HepG2 (cell line): ENCODE measurements at regions not wholly inside any gene's neighbourhood (a gene's known extent, or its start where the extent isn't known, plus 50 kb on each side); places are given as distances from the start of the nearest gene placed in this dataset.
A peak's percentile ranks its signal among the peaks of the same experiment; 100 is the strongest.

ENCODE experiments used
- ATAC-seq: fragments of 200-7000 bp; cut with Tn5 transposase; 3 replicates; pipeline ENCODE4 v1.9.1; 2020; ENCODE audit warnings: mild to moderate bottlenecking, moderate library complexity
- BruUV-seq: library from RNA; stranded (reverse); fragments of 400-500 nt; replicated peaks from 2 replicates; lab custom pipeline; 2021; lab: Mats Ljungman, UMichigan
- CTCF ChIA-PET: fragments of 300-600 bp; formaldehyde crosslinking; extraction: SDS; loops from one replicate; lab custom pipeline; 2021; ENCODE audit warnings: low total read pairs, inconsistent platforms, low intra/inter-chr PET ratio; lab: Yijun Ruan, JAX
- POLR2A ChIA-PET: fragments of 350-600 bp; sonication (Branson Sonifier 250); formaldehyde crosslinking; loops from one replicate; lab custom pipeline; 2020; ENCODE audit warnings: antibody characterized with exemption, inconsistent platforms; lab: Yijun Ruan, JAX
- DNase-seq: peaks from one replicate; pipeline ENCODE4 v3.0.0-alpha.2; 2015; ENCODE audit warnings: low spot score
- FAIRE-seq: peaks from 3 replicates; lab custom pipeline; 2011; peaks lifted over from hg19 to GRCh38; lab: Jason Lieb, UNC
- H2AFZ ChIP-seq: one replicate; pipeline ENCODE4 v1.6.1; 2011; ENCODE audit warnings: low read length, inconsistent platforms
- H3K27ac ChIP-seq: fragments of 300-600 bp; 3 replicates; pipeline ENCODE4 v1.8.0; 2011; ENCODE audit warnings: mixed run types, mild to moderate bottlenecking, mixed read lengths, low read length, inconsistent platforms; ENCODE audit not compliant: insufficient read depth; ENCODE audit errors: extremely low read length
- H3K27me3 ChIP-seq, 2 experiments: fragments of 200-600 bp in 1 of 2; 2 replicates in 1 of 2; 3 replicates in 1 of 2; pipeline versions ENCODE4 v1.6.0 to v1.8.0; 2011; ENCODE audit warnings: low read length in 2 of 2, mild to moderate bottlenecking in 2 of 2, moderate library complexity in 2 of 2, inconsistent platforms in 1 of 2; ENCODE audit not compliant: insufficient read depth in 2 of 2, control insufficient read depth in 1 of 2
- H3K36me3 ChIP-seq, 2 experiments: fragments of 200-600 bp in 1 of 2; replicated peaks in 1 of 2; 2 replicates in 1 of 2; 3 replicates in 1 of 2; pipeline versions ENCODE4 v1.5.1 to v1.8.0; 2011; ENCODE audit warnings: low read length in 2 of 2, inconsistent platforms in 1 of 2; ENCODE audit not compliant: insufficient read depth in 2 of 2, control insufficient read depth in 1 of 2
- H3K4me1 ChIP-seq: 2 replicates; pipeline ENCODE4 v1.5.1; 2012; ENCODE audit warnings: low read length, inconsistent platforms; ENCODE audit not compliant: insufficient read depth
- H3K4me2 ChIP-seq: 2 replicates; pipeline ENCODE4 v1.6.0; 2011; ENCODE audit warnings: low read depth, low read length, inconsistent platforms
- H3K4me3 ChIP-seq, 3 experiments: fragments of 200-600 bp in 1 of 3; sonication (generic), shearing (Covaris generic) in 1 of 3; replicated peaks in 1 of 3; 2 replicates each; pipeline ENCODE4 v1.5.1; 2011 to 2016; ENCODE audit warnings: low read length in 3 of 3, inconsistent platforms in 2 of 3, low read depth in 2 of 3, mild to moderate bottlenecking in 2 of 3, control low read depth in 1 of 3, mixed read lengths in 1 of 3; ENCODE audit not compliant: insufficient read depth in 1 of 3
- H3K79me2 ChIP-seq: one replicate; pipeline ENCODE4 v1.6.1; 2011; ENCODE audit warnings: low read length, inconsistent platforms; ENCODE audit not compliant: insufficient read depth
- H3K9ac ChIP-seq: 2 replicates; pipeline ENCODE4 v1.6.0; 2011; ENCODE audit warnings: mild to moderate bottlenecking, low read depth, low read length, inconsistent platforms; ENCODE audit not compliant: insufficient read depth
- H3K9me3 ChIP-seq: 2 replicates; pipeline ENCODE4 v1.5.1; 2012; ENCODE audit warnings: mild to moderate bottlenecking, low read length
- H4K20me1 ChIP-seq: 2 replicates; pipeline ENCODE4 v1.6.0; 2011; ENCODE audit warnings: inconsistent platforms, mild to moderate bottlenecking, low read length, moderate library complexity; ENCODE audit not compliant: insufficient read depth
- ASH2L ChIP-seq: fragments of 300-600, 200-600 bp; sonication (generic); IDR thresholded peaks from 2 replicates; pipeline ENCODE4 v1.7.0; 2017; ENCODE audit warnings: low read depth, mild to moderate bottlenecking, moderate library complexity, mixed read lengths, low read length; ENCODE audit not compliant: insufficient read length
- ATF1 ChIP-seq: IDR thresholded peaks from 2 replicates; pipeline ENCODE4 v1.6.1; 2016; ENCODE audit warnings: mild to moderate bottlenecking, control low read depth
- CREB1 ChIP-seq, 2 experiments: fragments of 450-650 bp in 1 of 2; IDR thresholded peaks; 2 replicates each; pipeline ENCODE4 v1.6.1; 2016 to 2017; ENCODE audit warnings: control low read depth in 1 of 2, mild to moderate bottlenecking in 1 of 2, missing compliant biosample characterization in 1 of 2, missing genetic modification characterization in 1 of 2
- HNRNPH1 ChIP-seq: fragments of 200-400 bp; formaldehyde crosslinking; optimal IDR thresholded peaks from 2 replicates; pipeline ENCODE3; 2017; ENCODE audit warnings: mild to moderate bottlenecking, low read depth, low read length
- IKZF1 ChIP-seq: fragments of 450-650 bp; IDR thresholded peaks from 2 replicates; pipeline ENCODE4 v1.7.1; 2016
- JUNB ChIP-seq: sonication (generic); formaldehyde crosslinking; IDR thresholded peaks from 2 replicates; pipeline ENCODE4 v1.8.0; 2022; ENCODE audit warnings: missing genetic modification reagents, mild to moderate bottlenecking, borderline replicate concordance
- TAF1 ChIP-seq: sonication (generic); formaldehyde crosslinking; IDR thresholded peaks from 2 replicates; pipeline ENCODE4 v1.4.0; 2020; ENCODE audit warnings: missing genetic modification reagents
- WIZ ChIP-seq: sonication (generic); formaldehyde crosslinking; IDR thresholded peaks from 2 replicates; pipeline ENCODE4 v1.5.1; 2020; ENCODE audit warnings: mild to moderate bottlenecking, missing genetic modification reagents
- ZKSCAN1 ChIP-seq: fragments of 150-350 bp; IDR thresholded peaks from 2 replicates; pipeline ENCODE4 v1.6.1; 2014; ENCODE audit warnings: low read length
- ZMAT5 ChIP-seq: sonication (generic); formaldehyde crosslinking; IDR thresholded peaks from 2 replicates; pipeline ENCODE4 v1.5.0; 2020; ENCODE audit warnings: mild to moderate bottlenecking, low read depth, missing genetic modification reagents, borderline replicate concordance
- ZNF556 ChIP-seq: sonication (generic); formaldehyde crosslinking; IDR thresholded peaks from 2 replicates; pipeline ENCODE4 v1.4.0; 2020; ENCODE audit warnings: mild to moderate bottlenecking, missing genetic modification reagents, borderline replicate concordance
- ZNF615 ChIP-seq: sonication (generic); formaldehyde crosslinking; IDR thresholded peaks from 2 replicates; pipeline ENCODE4 v1.5.0; 2020; ENCODE audit warnings: mild to moderate bottlenecking, missing genetic modification reagents, borderline replicate concordance
- ZNF790 ChIP-seq: sonication (generic); formaldehyde crosslinking; IDR thresholded peaks from 2 replicates; pipeline ENCODE4 v1.8.0; 2022; ENCODE audit warnings: missing genetic modification reagents, mild to moderate bottlenecking, borderline replicate concordance
- ZNF878 ChIP-seq: sonication (generic); formaldehyde crosslinking; IDR thresholded peaks from 2 replicates; pipeline ENCODE4 v1.8.1; 2023; ENCODE audit warnings: mild to moderate bottlenecking, missing genetic modification reagents, moderate library complexity
- WGBS: methylation state at CpG from one replicate; pipeline ENCODE4 v1.1.6; 2017; ENCODE audit warnings: low lambda C conversion rate; 5-methylcytosine and 5-hydroxymethylcytosine counted together
- in situ Hi-C: cut with HindIII; loops from 2 replicates; pipeline ENCODE4 v1.10.0; 2017; ENCODE audit warnings: low pct_unique_long_range_greater_than_20kb; ENCODE audit not compliant: extremely low pct_ligation_motif_present
- intact Hi-C: fragments of 100-400 bp; cut with micrococcal nuclease; formaldehyde crosslinking; loops from one replicate; pipeline ENCODE4 v1.10.0; 2022; ENCODE audit not compliant: unreplicated experiment
- TF ChIP-seq, protein P1 (sequence below): sonication (generic); IDR thresholded peaks from 2 replicates; pipeline ENCODE4 v1.6.1; 2016; ENCODE audit warnings: low read depth, borderline replicate concordance

DNA sequence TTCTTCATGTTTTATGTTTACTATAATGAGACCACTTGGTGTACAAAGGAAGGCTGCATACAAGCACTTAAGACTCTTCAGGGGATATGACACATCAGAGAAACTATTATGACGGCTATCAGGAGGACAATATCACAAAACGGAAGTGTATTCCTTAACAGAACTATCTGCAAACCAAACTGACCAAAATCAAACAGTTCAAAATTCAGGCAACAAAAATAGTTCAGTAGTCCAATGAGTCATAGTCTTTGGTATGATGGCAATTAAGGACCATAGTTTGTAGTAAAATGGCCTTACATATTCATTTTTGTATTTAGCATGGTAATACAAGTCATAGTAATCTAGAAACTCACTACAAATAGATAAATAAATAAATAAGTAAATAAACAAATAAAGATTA, 1638.7 kb upstream of the SEL1L start:
- BruUV-seq, result no TSS peak
- ATAC-seq (no peak), DNase-seq (peak; percentile 13), FAIRE-seq (no peak)
- no peaks in the 10 kb centered on the region for H3K4me1 ChIP-seq
- intact Hi-C loops, result no loop called here
- H3K4me3 ChIP-seq, result no peak overlapping the region
- POLR2A ChIA-PET, result no interaction called here
- H3K36me3 ChIP-seq, result no peaks in the 10 kb centered on the region
- no peak overlapping the region for H3K27ac ChIP-seq
- H3K9ac ChIP-seq, result no peak overlapping the region
- peaks cover 23% of the 10 kb centered on the region for H3K9me3 ChIP-seq
- no peaks in the 10 kb centered on the region for H3K27me3 ChIP-seq
- H2AFZ ChIP-seq, result no peak overlapping the region
- no peak overlapping the region for H3K4me2 ChIP-seq
- H3K79me2 ChIP-seq, result no peaks in the 10 kb centered on the region
- H4K20me1 ChIP-seq, result no peaks in the 10 kb centered on the region
- WGBS, result 2% methylated on average over 2 of the region's 2 CpGs
- CTCF ChIA-PET, result no interaction called here
- in situ Hi-C loops, result no loop called here
- TF ChIP-seq WIZ (CRISPR knock-in tag), result no peak
- no peak for TF ChIP-seq ASH2L
- TF ChIP-seq CREB1 (IDR thresholded peaks at IDR 0.05), result peak; percentile 19; the same call in 1 of the 2 replicates
- no peak for TF ChIP-seq CREB1 (CRISPR knock-in tag; IDR thresholded peaks at IDR 0.05)

- DNase-seq, result no peak
- CTCF ChIA-PET, result no interaction called here
Measured at GRCh38 chr14:83173687-83174086, 1640.0 kb upstream of the SEL1L start.

More at GRCh38 chr14:83173687-83174086, 1640.0 kb upstream of the SEL1L start:
- POLR2A ChIA-PET, result no interaction called here
- no peaks in the 10 kb centered on the region for H3K79me2 ChIP-seq
- no peaks in the 10 kb centered on the region for H3K36me3 ChIP-seq
- H3K4me3 ChIP-seq, result no peak overlapping the region
- no TSS peak for BruUV-seq
- TF ChIP-seq HNRNPH1 (no peak), ZNF790 (no peak), ZNF556 (CRISPR knock-in tag) (no peak), IKZF1 (no peak), ZNF615 (no peak), ZMAT5 (CRISPR knock-in tag) (no peak), ZKSCAN1 (no peak), ZNF878 (CRISPR knock-in tag) (no peak), TAF1 (CRISPR knock-in tag) (no peak), JUNB (no peak), ATF1 (CRISPR knock-in tag) (no peak)
- TF ChIP-seq, protein P1, sequence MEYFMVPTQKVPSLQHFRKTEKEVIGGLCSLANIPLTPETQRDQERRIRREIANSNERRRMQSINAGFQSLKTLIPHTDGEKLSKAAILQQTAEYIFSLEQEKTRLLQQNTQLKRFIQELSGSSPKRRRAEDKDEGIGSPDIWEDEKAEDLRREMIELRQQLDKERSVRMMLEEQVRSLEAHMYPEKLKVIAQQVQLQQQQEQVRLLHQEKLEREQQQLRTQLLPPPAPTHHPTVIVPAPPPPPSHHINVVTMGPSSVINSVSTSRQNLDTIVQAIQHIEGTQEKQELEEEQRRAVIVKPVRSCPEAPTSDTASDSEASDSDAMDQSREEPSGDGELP, result no peak
- H3K4me2 ChIP-seq, result no peak overlapping the region
- no peak overlapping the region for H2AFZ ChIP-seq
- H3K9me3 ChIP-seq, result peaks cover 23% of the 10 kb centered on the region
- in situ Hi-C loops, result no loop called here
- H3K4me1 ChIP-seq, result no peaks in the 10 kb centered on the region
- H3K9ac ChIP-seq, result no peak overlapping the region
- intact Hi-C loops, result no loop called here
- ATAC-seq (no peak), FAIRE-seq (no peak)
- H3K27me3 ChIP-seq, result no peaks in the 10 kb centered on the region
- no peaks in the 10 kb centered on the region for H4K20me1 ChIP-seq
- H3K27ac ChIP-seq, result no peak overlapping the region
